Gastroesophageal sphincter (tissue), 4 donors: ENCODE measurements at regions not wholly inside any gene's neighbourhood (a gene's known extent, or its start where the extent isn't known, plus 50 kb on each side); places are given as distances from the start of the nearest gene placed in this dataset.

Experiments
- ATAC-seq: fragments of 150-250 bp; one replicate; pipeline ENCODE4 v1.9.1; 2016; ENCODE audit warnings: mild to moderate bottlenecking, moderate library complexity
- H3K27ac ChIP-seq, 4 donors: fragments of 200-600 bp; sonication (generic) in 3 of 4; 1 replicate in 3 of 4; 2 replicates in 1 of 4; pipeline ENCODE4 v1.5.1; 2016 to 2019
- H3K27me3 ChIP-seq: fragments of 200-600 bp; sonication (generic); one replicate; pipeline ENCODE4 v1.5.1; 2019
- H3K36me3 ChIP-seq, 2 donors: fragments of 200-600 bp; sonication (generic); one replicate each; pipeline ENCODE4 v1.5.1; 2019; ENCODE audit warnings: control low read depth in 1 of 2
- H3K4me1 ChIP-seq, 3 donors: fragments of 200-600 bp; sonication (generic); 1 replicate in 2 of 3; 2 replicates in 1 of 3; pipeline ENCODE4 v1.5.1; 2016 to 2019; ENCODE audit warnings: control low read depth in 2 of 3
- H3K4me3 ChIP-seq, 2 donors: fragments of 200-600 bp; sonication (generic); one replicate each; pipeline ENCODE4 v1.5.1; 2019; ENCODE audit warnings: mild to moderate bottlenecking in 1 of 2, moderate library complexity in 1 of 2
- H3K9me3 ChIP-seq, 3 donors: fragments of 200-600 bp; sonication (generic); one replicate each; pipeline ENCODE4 v1.5.1; 2017 to 2019; ENCODE audit warnings: control low read depth in 2 of 3
- CTCF ChIP-seq, 4 experiments: fragments of 200-600 bp in 2 of 4; fragments of 450-650 bp in 2 of 4; sonication (generic) in 1 of 4; IDR thresholded peaks; one replicate each; pipeline ENCODE4 v1.5.1; 2017 to 2019; ENCODE audit warnings: antibody characterized with exemption in 4 of 4, mild to moderate bottlenecking in 2 of 4, moderate library complexity in 2 of 4
- EP300 ChIP-seq: sonication (generic); formaldehyde crosslinking; IDR thresholded peaks from one replicate; pipeline ENCODE4 v1.6.1; 2017; ENCODE audit warnings: antibody characterized with exemption, mild to moderate bottlenecking
- POLR2A ChIP-seq, 2 donors: fragments of 450-650 bp; IDR thresholded peaks; one replicate each; pipeline ENCODE4 v1.6.1; 2017; ENCODE audit warnings: antibody characterized with exemption in 2 of 2, mild to moderate bottlenecking in 2 of 2, moderate library complexity in 1 of 2
- POLR2AphosphoS5 ChIP-seq: sonication (generic); formaldehyde crosslinking; IDR thresholded peaks from one replicate; pipeline ENCODE4 v1.6.1; 2017; ENCODE audit warnings: antibody characterized with exemption
- WGBS, 2 donors: methylation state at CpG; one replicate each; pipeline ENCODE4 v1.1.5; 2018; ENCODE audit warnings: low coverage in 1 of 2; 5-methylcytosine and 5-hydroxymethylcytosine counted together

- Histone ChIP-seq H3K9me3 (no peaks in the 10 kb centered on the region), H3K4me3 (no peak overlapping the region), H3K27me3 (no peaks in the 10 kb centered on the region), H3K27ac (no peak overlapping the region), H3K36me3 (no peaks in the 10 kb centered on the region), H3K4me1 (no peaks in the 10 kb centered on the region)
- no peak for ATAC-seq
- TF ChIP-seq POLR2A (IDR thresholded peaks at IDR 0.05) (no peak), POLR2AphosphoS5 (no peak), CTCF (IDR thresholded peaks at IDR 0.05) (no peak)
These were observed 492.5 kb downstream of the NAV3 start for GRCh38 chr12:78323226-78323625.

- Histone ChIP-seq H3K36me3 (no peaks in the 10 kb centered on the region), H3K27me3 (no peaks in the 10 kb centered on the region), H3K27ac (no peak overlapping the region), H3K9me3 (no peaks in the 10 kb centered on the region), H3K4me1 (no peaks in the 10 kb centered on the region), H3K4me3 (no peak overlapping the region)
- ATAC-seq = no peak
- TF ChIP-seq POLR2AphosphoS5 = no peak
- no peak for TF ChIP-seq EP300
- TF ChIP-seq POLR2A (IDR thresholded peaks at IDR 0.05) = no peak
- TF ChIP-seq CTCF (IDR thresholded peaks at IDR 0.05) = no peak
- 24 to 43% methylated on average over 2 of the region's 2 CpGs for WGBS, 2 donors
These were observed 493.5 kb downstream of the NAV3 start for GRCh38 chr12:78324234-78324633.

- Histone ChIP-seq H3K36me3 (no peaks in the 10 kb centered on the region), H3K27me3 (no peaks in the 10 kb centered on the region), H3K9me3 (no peaks in the 10 kb centered on the region), H3K4me3 (no peak overlapping the region), H3K27ac (no peak overlapping the region), H3K4me1 (no peaks in the 10 kb centered on the region)
- TF ChIP-seq POLR2A (IDR thresholded peaks at IDR 0.05) (no peak), POLR2AphosphoS5 (no peak), CTCF (IDR thresholded peaks at IDR 0.05) (no peak), EP300 (no peak)
- ATAC-seq = no peak
- WGBS, 2 donors = 85 to 89% methylated on average over 4 of the region's 4 CpGs
These were observed 497.8 kb downstream of the NAV3 start for GRCh38 chr12:78328524-78328923.

- Histone ChIP-seq H3K27ac (no peak overlapping the region), H3K27me3 (no peaks in the 10 kb centered on the region), H3K4me3 (no peak overlapping the region), H3K9me3 (no peaks in the 10 kb centered on the region), H3K36me3 (no peaks in the 10 kb centered on the region), H3K4me1 (no peaks in the 10 kb centered on the region)
- no peak for ATAC-seq
- WGBS, 2 donors = 93 to 100% methylated on average over 1 of the region's 1 CpG
- TF ChIP-seq POLR2AphosphoS5 (no peak), CTCF (IDR thresholded peaks at IDR 0.05) (no peak), EP300 (no peak), POLR2A (IDR thresholded peaks at IDR 0.05) (no peak)
These were observed 499.4 kb downstream of the NAV3 start for GRCh38 chr12:78330131-78330530.

- no peaks in the 10 kb centered on the region for H3K27me3 ChIP-seq
- no peak for ATAC-seq
- H3K4me1 ChIP-seq = no peaks in the 10 kb centered on the region
- no peak overlapping the region for H3K27ac ChIP-seq
- WGBS, 2 donors = 61 to 66% methylated on average over 2 of the region's 2 CpGs
- no peak overlapping the region for H3K4me3 ChIP-seq
- H3K9me3 ChIP-seq = no peaks in the 10 kb centered on the region
- TF ChIP-seq POLR2A (IDR thresholded peaks at IDR 0.05) (no peak), EP300 (no peak)
- H3K36me3 ChIP-seq = no peaks in the 10 kb centered on the region
These were observed 500.5 kb downstream of the NAV3 start for GRCh38 chr12:78331181-78331580.

- H3K4me3 ChIP-seq = no peak overlapping the region
- no peak for ATAC-seq
- H3K9me3 ChIP-seq = no peaks in the 10 kb centered on the region
- H3K4me1 ChIP-seq = no peaks in the 10 kb centered on the region
- 0 to 42% methylated on average over 1 to 3 of the region's 3 CpGs for WGBS, 2 donors
- no peaks in the 10 kb centered on the region for H3K36me3 ChIP-seq
- TF ChIP-seq POLR2AphosphoS5 (no peak), EP300 (no peak), CTCF (IDR thresholded peaks at IDR 0.05) (no peak), POLR2A (IDR thresholded peaks at IDR 0.05) (no peak)
- no peak overlapping the region for H3K27ac ChIP-seq
- no peaks in the 10 kb centered on the region for H3K27me3 ChIP-seq
These were observed 501.1 kb downstream of the NAV3 start for GRCh38 chr12:78331753-78332152.
